WTC11 (cell line): ENCODE measurements at regions not wholly inside any gene's neighbourhood (a gene's known extent, or its start where the extent isn't known, plus 50 kb on each side); places are given as distances from the start of the nearest gene placed in this dataset.

Source experiments
- ATAC-seq: fragments of 200-7000 bp; cut with Tn5 transposase; 2 replicates; pipeline ENCODE4 v1.10.0; 2021; ENCODE audit warnings: mild to moderate bottlenecking, moderate library complexity
- CTCF ChIA-PET: fragments of 300-600 bp; sonication (Branson Sonifier 250); formaldehyde crosslinking; loops from one replicate; lab custom pipeline; 2021; ENCODE audit warnings: antibody characterized with exemption; lab: Charles Lee
- POLR2A ChIA-PET: fragments of 350-600 bp; sonication (Branson Sonifier 250); formaldehyde crosslinking; loops from one replicate; lab custom pipeline; 2021; ENCODE audit warnings: antibody characterized with exemption; lab: Charles Lee
- DNase-seq: peaks from one replicate; pipeline ENCODE4 v3.0.0; 2021; ENCODE audit warnings: low spot score
- H3K27ac Mint-ChIP-seq: 2 replicates; pipeline ENCODE4 v1.8.0; 2021; ENCODE audit warnings: mixed read lengths
- H3K27me3 Mint-ChIP-seq: 2 replicates; pipeline ENCODE4 v1.8.0; 2021; ENCODE audit warnings: low read depth, mild to moderate bottlenecking, moderate library complexity, mixed read lengths
- H3K36me3 Mint-ChIP-seq: 2 replicates; pipeline ENCODE4 v1.8.0; 2021; ENCODE audit warnings: mixed read lengths
- H3K4me1 Mint-ChIP-seq: 2 replicates; pipeline ENCODE4 v1.8.0; 2022; ENCODE audit warnings: mixed read lengths
- H3K4me3 Mint-ChIP-seq: 2 replicates; pipeline ENCODE4 v1.8.0; 2021; ENCODE audit warnings: mild to moderate bottlenecking, moderate library complexity, mixed read lengths
- H3K9me3 Mint-ChIP-seq: 2 replicates; pipeline ENCODE4 v1.8.0; 2021; ENCODE audit warnings: mixed read lengths
- FOXJ3 ChIP-seq: sonication (generic); formaldehyde crosslinking; IDR thresholded peaks from 2 replicates; pipeline ENCODE4 v1.9.0; 2021; ENCODE audit warnings: missing genetic modification reagents, mild to moderate bottlenecking, borderline replicate concordance
- IRF2 ChIP-seq: sonication (generic); formaldehyde crosslinking; IDR thresholded peaks from 2 replicates; pipeline ENCODE4 v1.8.0; 2022; ENCODE audit warnings: low read depth, missing genetic modification reagents, borderline replicate concordance
- MYBL2 ChIP-seq: sonication (generic); formaldehyde crosslinking; IDR thresholded peaks from 2 replicates; pipeline ENCODE4 v1.8.1; 2023; ENCODE audit warnings: mild to moderate bottlenecking, moderate library complexity, missing genetic modification reagents
- NR1H2 ChIP-seq: sonication (generic); formaldehyde crosslinking; IDR thresholded peaks from 2 replicates; pipeline ENCODE4 v1.9.0; 2021; ENCODE audit warnings: mild to moderate bottlenecking, moderate library complexity, missing genetic modification reagents
- NR3C1 ChIP-seq: sonication (generic); formaldehyde crosslinking; conservative IDR thresholded peaks from 2 replicates; pipeline ENCODE4 v1.8.1; 2023; ENCODE audit warnings: low read depth, mild to moderate bottlenecking, missing genetic modification reagents
- RELA ChIP-seq: sonication (generic); formaldehyde crosslinking; IDR thresholded peaks from 2 replicates; pipeline ENCODE4 v1.8.1; 2022; ENCODE audit warnings: missing genetic modification reagents, mild to moderate bottlenecking, borderline replicate concordance
- SMAD3 ChIP-seq: sonication (generic); formaldehyde crosslinking; IDR thresholded peaks from 2 replicates; pipeline ENCODE4 v1.8.0; 2022; ENCODE audit warnings: missing genetic modification reagents, mild to moderate bottlenecking, borderline replicate concordance
- ZNF138 ChIP-seq: sonication (generic); formaldehyde crosslinking; conservative IDR thresholded peaks from 2 replicates; pipeline ENCODE4 v1.8.1; 2022; ENCODE audit warnings: mild to moderate bottlenecking, moderate library complexity, missing genetic modification reagents
- ZNF232 ChIP-seq: sonication (generic); formaldehyde crosslinking; IDR thresholded peaks from 2 replicates; pipeline ENCODE4 v1.8.0; 2022; ENCODE audit warnings: mild to moderate bottlenecking, missing genetic modification reagents
- ZNF263 ChIP-seq: sonication (generic); formaldehyde crosslinking; IDR thresholded peaks from 2 replicates; pipeline ENCODE4 v1.8.1; 2022; ENCODE audit warnings: low read depth, mild to moderate bottlenecking, moderate library complexity, missing genetic modification reagents
- ZNF416 ChIP-seq: fragments of 250-450 bp; sonication (Bioruptor Pico); IDR thresholded peaks from 2 replicates; pipeline ENCODE4 v1.9.0; 2021; ENCODE audit warnings: mild to moderate bottlenecking, inconsistent platforms
- TF ChIP-seq, protein P1 (sequence below): fragments of 250-450 bp; sonication (Bioruptor Pico); IDR thresholded peaks from 2 replicates; pipeline ENCODE4 v1.9.0; 2021; ENCODE audit warnings: mild to moderate bottlenecking, borderline replicate concordance
- TF ChIP-seq, protein P2 (sequence below): sonication (generic); formaldehyde crosslinking; IDR thresholded peaks from 2 replicates; pipeline ENCODE4 v1.8.1; 2023; ENCODE audit warnings: mild to moderate bottlenecking, missing genetic modification reagents, borderline replicate concordance
- TF ChIP-seq, protein P3 (sequence below): fragments of 250-450 bp; sonication (Bioruptor Pico); IDR thresholded peaks from 2 replicates; pipeline ENCODE4 v1.9.0; 2021; ENCODE audit warnings: mild to moderate bottlenecking
- TF ChIP-seq, protein P4 (sequence below): sonication (generic); formaldehyde crosslinking; IDR thresholded peaks from 2 replicates; pipeline ENCODE4 v1.8.0; 2022; ENCODE audit warnings: mild to moderate bottlenecking, missing genetic modification reagents
- TF ChIP-seq, protein P5 (sequence below): sonication (generic); formaldehyde crosslinking; IDR thresholded peaks from 2 replicates; pipeline ENCODE4 v1.8.1; 2022; ENCODE audit warnings: low read depth, mild to moderate bottlenecking, moderate library complexity, missing genetic modification reagents, borderline replicate concordance
- TF ChIP-seq, protein P6 (sequence below): fragments of 250-450 bp; sonication (Bioruptor Pico); IDR thresholded peaks from 2 replicates; pipeline ENCODE4 v1.8.0; 2021; ENCODE audit warnings: mild to moderate bottlenecking
- TF ChIP-seq, protein P7 (sequence below): sonication (generic); formaldehyde crosslinking; IDR thresholded peaks from 2 replicates; pipeline ENCODE4 v1.8.0; 2022; ENCODE audit warnings: mild to moderate bottlenecking, missing genetic modification reagents
- TF ChIP-seq, protein P8 (sequence below): sonication (generic); formaldehyde crosslinking; IDR thresholded peaks from 2 replicates; pipeline ENCODE4 v1.8.1; 2023; ENCODE audit warnings: mild to moderate bottlenecking, missing genetic modification reagents, moderate library complexity

DNA sequence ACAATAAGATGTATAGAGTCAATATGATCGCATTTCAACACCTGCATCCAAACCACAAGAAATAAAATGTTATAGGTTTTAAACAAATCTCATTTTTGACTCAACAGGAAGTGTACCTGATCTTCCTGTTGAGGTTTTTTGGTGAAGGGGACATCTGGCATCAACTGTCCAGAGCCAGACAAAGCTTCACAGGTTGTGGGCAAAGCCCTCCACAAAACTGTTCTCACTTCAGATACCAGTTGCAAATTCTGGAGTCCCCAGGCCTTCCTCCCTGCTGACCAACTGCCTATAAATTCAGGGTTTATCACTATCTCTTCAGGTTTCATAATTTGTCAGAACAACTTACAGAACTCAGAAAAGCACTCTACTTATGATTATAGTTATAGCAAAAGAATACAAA, 326.1 kb upstream of the CAMK1G start (continued):
- TF ChIP-seq, protein P1, sequence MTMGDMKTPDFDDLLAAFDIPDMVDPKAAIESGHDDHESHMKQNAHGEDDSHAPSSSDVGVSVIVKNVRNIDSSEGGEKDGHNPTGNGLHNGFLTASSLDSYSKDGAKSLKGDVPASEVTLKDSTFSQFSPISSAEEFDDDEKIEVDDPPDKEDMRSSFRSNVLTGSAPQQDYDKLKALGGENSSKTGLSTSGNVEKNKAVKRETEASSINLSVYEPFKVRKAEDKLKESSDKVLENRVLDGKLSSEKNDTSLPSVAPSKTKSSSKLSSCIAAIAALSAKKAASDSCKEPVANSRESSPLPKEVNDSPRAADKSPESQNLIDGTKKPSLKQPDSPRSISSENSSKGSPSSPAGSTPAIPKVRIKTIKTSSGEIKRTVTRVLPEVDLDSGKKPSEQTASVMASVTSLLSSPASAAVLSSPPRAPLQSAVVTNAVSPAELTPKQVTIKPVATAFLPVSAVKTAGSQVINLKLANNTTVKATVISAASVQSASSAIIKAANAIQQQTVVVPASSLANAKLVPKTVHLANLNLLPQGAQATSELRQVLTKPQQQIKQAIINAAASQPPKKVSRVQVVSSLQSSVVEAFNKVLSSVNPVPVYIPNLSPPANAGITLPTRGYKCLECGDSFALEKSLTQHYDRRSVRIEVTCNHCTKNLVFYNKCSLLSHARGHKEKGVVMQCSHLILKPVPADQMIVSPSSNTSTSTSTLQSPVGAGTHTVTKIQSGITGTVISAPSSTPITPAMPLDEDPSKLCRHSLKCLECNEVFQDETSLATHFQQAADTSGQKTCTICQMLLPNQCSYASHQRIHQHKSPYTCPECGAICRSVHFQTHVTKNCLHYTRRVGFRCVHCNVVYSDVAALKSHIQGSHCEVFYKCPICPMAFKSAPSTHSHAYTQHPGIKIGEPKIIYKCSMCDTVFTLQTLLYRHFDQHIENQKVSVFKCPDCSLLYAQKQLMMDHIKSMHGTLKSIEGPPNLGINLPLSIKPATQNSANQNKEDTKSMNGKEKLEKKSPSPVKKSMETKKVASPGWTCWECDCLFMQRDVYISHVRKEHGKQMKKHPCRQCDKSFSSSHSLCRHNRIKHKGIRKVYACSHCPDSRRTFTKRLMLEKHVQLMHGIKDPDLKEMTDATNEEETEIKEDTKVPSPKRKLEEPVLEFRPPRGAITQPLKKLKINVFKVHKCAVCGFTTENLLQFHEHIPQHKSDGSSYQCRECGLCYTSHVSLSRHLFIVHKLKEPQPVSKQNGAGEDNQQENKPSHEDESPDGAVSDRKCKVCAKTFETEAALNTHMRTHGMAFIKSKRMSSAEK = no peak
- TF ChIP-seq IRF2 (CRISPR knock-in tag) = no peak
- TF ChIP-seq, all 79 proteins: peak for 0

DNA sequence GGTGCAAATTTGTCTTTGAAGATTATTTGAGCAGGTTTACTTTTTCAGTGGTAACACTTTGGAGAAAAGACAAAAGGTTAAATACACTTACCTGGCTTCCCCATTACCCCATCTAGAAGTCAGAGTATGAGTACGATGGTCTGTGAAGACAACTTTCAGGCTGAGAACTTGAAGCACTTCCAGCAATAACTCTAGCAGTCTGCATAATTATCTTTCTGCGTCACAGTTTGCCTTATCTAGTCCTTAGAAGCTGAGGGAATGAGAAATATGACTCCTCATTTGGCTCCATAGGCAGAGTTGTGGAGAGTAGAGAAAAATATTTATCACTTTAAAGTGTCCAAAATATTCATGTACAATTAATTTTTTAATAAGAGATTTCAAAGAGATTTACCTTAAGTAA, 323.4 kb upstream of the CAMK1G start:
- H3K27ac Mint-ChIP-seq = no peak overlapping the region
- H3K4me3 Mint-ChIP-seq = no peak overlapping the region
- ChIA-PET POLR2A (no interaction called here), CTCF (no interaction called here)
- H3K9me3 Mint-ChIP-seq = peaks cover 59% of the 10 kb centered on the region
- H3K27me3 Mint-ChIP-seq = no peaks in the 10 kb centered on the region
- H3K4me1 Mint-ChIP-seq = no peaks in the 10 kb centered on the region
- ATAC-seq (no peak), DNase-seq (no peak)
- peaks cover 45% of the 10 kb centered on the region for H3K36me3 Mint-ChIP-seq
- TF ChIP-seq NR1H2 (CRISPR knock-in tag) (no peak), ZNF138 (no peak), NR3C1 (no peak), ZNF232 (CRISPR knock-in tag) (no peak), FOXJ3 (CRISPR knock-in tag) (no peak), RELA (CRISPR knock-in tag) (no peak), ZNF416 (no peak), ZNF263 (CRISPR knock-in tag) (no peak), SMAD3 (no peak), MYBL2 (CRISPR knock-in tag) (no peak)
- TF ChIP-seq, protein P2, sequence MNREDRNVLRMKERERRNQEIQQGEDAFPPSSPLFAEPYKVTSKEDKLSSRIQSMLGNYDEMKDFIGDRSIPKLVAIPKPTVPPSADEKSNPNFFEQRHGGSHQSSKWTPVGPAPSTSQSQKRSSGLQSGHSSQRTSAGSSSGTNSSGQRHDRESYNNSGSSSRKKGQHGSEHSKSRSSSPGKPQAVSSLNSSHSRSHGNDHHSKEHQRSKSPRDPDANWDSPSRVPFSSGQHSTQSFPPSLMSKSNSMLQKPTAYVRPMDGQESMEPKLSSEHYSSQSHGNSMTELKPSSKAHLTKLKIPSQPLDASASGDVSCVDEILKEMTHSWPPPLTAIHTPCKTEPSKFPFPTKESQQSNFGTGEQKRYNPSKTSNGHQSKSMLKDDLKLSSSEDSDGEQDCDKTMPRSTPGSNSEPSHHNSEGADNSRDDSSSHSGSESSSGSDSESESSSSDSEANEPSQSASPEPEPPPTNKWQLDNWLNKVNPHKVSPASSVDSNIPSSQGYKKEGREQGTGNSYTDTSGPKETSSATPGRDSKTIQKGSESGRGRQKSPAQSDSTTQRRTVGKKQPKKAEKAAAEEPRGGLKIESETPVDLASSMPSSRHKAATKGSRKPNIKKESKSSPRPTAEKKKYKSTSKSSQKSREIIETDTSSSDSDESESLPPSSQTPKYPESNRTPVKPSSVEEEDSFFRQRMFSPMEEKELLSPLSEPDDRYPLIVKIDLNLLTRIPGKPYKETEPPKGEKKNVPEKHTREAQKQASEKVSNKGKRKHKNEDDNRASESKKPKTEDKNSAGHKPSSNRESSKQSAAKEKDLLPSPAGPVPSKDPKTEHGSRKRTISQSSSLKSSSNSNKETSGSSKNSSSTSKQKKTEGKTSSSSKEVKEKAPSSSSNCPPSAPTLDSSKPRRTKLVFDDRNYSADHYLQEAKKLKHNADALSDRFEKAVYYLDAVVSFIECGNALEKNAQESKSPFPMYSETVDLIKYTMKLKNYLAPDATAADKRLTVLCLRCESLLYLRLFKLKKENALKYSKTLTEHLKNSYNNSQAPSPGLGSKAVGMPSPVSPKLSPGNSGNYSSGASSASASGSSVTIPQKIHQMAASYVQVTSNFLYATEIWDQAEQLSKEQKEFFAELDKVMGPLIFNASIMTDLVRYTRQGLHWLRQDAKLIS (CRISPR knock-in tag) = no peak
- TF ChIP-seq, protein P3, sequence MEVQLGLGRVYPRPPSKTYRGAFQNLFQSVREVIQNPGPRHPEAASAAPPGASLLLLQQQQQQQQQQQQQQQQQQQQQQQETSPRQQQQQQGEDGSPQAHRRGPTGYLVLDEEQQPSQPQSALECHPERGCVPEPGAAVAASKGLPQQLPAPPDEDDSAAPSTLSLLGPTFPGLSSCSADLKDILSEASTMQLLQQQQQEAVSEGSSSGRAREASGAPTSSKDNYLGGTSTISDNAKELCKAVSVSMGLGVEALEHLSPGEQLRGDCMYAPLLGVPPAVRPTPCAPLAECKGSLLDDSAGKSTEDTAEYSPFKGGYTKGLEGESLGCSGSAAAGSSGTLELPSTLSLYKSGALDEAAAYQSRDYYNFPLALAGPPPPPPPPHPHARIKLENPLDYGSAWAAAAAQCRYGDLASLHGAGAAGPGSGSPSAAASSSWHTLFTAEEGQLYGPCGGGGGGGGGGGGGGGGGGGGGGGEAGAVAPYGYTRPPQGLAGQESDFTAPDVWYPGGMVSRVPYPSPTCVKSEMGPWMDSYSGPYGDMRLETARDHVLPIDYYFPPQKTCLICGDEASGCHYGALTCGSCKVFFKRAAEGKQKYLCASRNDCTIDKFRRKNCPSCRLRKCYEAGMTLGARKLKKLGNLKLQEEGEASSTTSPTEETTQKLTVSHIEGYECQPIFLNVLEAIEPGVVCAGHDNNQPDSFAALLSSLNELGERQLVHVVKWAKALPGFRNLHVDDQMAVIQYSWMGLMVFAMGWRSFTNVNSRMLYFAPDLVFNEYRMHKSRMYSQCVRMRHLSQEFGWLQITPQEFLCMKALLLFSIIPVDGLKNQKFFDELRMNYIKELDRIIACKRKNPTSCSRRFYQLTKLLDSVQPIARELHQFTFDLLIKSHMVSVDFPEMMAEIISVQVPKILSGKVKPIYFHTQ (CRISPR knock-in tag) = no peak
- TF ChIP-seq, protein P4, sequence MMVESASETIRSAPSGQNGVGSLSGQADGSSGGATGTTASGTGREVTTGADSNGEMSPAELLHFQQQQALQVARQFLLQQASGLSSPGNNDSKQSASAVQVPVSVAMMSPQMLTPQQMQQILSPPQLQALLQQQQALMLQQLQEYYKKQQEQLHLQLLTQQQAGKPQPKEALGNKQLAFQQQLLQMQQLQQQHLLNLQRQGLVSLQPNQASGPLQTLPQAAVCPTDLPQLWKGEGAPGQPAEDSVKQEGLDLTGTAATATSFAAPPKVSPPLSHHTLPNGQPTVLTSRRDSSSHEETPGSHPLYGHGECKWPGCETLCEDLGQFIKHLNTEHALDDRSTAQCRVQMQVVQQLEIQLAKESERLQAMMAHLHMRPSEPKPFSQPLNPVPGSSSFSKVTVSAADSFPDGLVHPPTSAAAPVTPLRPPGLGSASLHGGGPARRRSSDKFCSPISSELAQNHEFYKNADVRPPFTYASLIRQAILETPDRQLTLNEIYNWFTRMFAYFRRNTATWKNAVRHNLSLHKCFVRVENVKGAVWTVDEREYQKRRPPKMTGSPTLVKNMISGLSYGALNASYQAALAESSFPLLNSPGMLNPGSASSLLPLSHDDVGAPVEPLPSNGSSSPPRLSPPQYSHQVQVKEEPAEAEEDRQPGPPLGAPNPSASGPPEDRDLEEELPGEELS = no peak
- TF ChIP-seq, protein P5, sequence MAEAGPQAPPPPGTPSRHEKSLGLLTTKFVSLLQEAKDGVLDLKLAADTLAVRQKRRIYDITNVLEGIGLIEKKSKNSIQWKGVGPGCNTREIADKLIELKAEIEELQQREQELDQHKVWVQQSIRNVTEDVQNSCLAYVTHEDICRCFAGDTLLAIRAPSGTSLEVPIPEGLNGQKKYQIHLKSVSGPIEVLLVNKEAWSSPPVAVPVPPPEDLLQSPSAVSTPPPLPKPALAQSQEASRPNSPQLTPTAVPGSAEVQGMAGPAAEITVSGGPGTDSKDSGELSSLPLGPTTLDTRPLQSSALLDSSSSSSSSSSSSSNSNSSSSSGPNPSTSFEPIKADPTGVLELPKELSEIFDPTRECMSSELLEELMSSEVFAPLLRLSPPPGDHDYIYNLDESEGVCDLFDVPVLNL (CRISPR knock-in tag) = no peak
- TF ChIP-seq, protein P6, sequence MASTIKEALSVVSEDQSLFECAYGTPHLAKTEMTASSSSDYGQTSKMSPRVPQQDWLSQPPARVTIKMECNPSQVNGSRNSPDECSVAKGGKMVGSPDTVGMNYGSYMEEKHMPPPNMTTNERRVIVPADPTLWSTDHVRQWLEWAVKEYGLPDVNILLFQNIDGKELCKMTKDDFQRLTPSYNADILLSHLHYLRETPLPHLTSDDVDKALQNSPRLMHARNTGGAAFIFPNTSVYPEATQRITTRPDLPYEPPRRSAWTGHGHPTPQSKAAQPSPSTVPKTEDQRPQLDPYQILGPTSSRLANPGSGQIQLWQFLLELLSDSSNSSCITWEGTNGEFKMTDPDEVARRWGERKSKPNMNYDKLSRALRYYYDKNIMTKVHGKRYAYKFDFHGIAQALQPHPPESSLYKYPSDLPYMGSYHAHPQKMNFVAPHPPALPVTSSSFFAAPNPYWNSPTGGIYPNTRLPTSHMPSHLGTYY (CRISPR knock-in tag) = no peak
- TF ChIP-seq, protein P7, sequence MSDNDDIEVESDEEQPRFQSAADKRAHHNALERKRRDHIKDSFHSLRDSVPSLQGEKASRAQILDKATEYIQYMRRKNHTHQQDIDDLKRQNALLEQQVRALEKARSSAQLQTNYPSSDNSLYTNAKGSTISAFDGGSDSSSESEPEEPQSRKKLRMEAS (CRISPR knock-in tag) = no peak
- TF ChIP-seq, protein P8, sequence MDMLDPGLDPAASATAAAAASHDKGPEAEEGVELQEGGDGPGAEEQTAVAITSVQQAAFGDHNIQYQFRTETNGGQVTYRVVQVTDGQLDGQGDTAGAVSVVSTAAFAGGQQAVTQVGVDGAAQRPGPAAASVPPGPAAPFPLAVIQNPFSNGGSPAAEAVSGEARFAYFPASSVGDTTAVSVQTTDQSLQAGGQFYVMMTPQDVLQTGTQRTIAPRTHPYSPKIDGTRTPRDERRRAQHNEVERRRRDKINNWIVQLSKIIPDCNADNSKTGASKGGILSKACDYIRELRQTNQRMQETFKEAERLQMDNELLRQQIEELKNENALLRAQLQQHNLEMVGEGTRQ (CRISPR knock-in tag) = no peak
